ENCODE measurements at regions not wholly inside any gene's neighbourhood (a gene's known extent, or its start where the extent isn't known, plus 50 kb on each side); places are given as distances from the start of the nearest gene placed in this dataset.

DNA sequence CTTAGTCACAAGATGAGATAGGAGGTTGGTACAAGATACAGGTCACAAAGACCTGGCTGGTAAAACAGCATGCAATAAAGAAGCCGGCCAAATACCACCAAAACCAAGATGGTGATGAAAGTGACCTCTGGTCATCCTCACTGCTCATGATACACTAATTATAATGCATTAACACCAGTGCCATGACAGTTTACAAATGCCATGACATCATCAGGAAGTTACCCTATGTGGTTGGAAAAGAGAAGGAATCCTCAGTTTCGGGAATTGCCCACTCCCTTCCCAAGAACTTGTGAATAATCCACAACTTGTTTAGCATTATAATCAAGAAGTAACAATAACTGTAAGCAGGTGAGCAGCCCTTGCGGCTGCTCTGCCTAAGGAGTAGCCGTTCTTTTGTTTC is 408.5 kb upstream of the RAG2 start:
- peaks cover 0 to 9% (median 2%) of the 10 kb centered on the region in 8 donors for H3K9me3 ChIP-seq
- no peak overlapping the region for H3K4me3 ChIP-seq
- intact Hi-C loops (cut with DNase I; ENCODE audit: low total_unique reads): no loop called here
- WGBS, 5 donors: 81 to 94% (median 86%) methylated on average over 4 of the region's 4 CpGs
- DNase-seq: no peak
- no peaks in the 10 kb centered on the region for H3K27me3 ChIP-seq (replicated peaks in 1 of 7)
- no peaks in the 10 kb centered on the region for H3K4me1 ChIP-seq
- no peaks in the 10 kb centered on the region for H3K36me3 ChIP-seq
- H3K27ac ChIP-seq: no peak overlapping the region
- TF ChIP-seq CTCF (IDR thresholded peaks at IDR 0.05 in 8 of 11, conservative IDR thresholded peaks at IDR 0.05 in 3 of 11): no peak
- TF ChIP-seq POLR2A (IDR thresholded peaks at IDR 0.05): no peak
- no peak for TF ChIP-seq POLR2AphosphoS5 (IDR thresholded peaks at IDR 0.05)

- Histone ChIP-seq H3K4me3 (no peak overlapping the region), H3K27ac (no peak overlapping the region), H3K4me1 (no peaks in the 10 kb centered on the region), H3K36me3 (no peaks in the 10 kb centered on the region), H3K27me3 (replicated peaks in 1 of 7) (no peaks in the 10 kb centered on the region), H3K9me3 (no peaks in the 10 kb centered on the region)
- 56 to 75% (median 63%) methylated on average over 3 of the region's 3 CpGs for WGBS, 5 donors
- no peak for DNase-seq
- intact Hi-C loops (cut with DNase I; ENCODE audit: low total_unique reads): no loop called here
- TF ChIP-seq POLR2AphosphoS5 (IDR thresholded peaks at IDR 0.05) (no peak), CTCF (IDR thresholded peaks at IDR 0.05 in 8 of 11, conservative IDR thresholded peaks at IDR 0.05 in 3 of 11) (no peak), POLR2A (IDR thresholded peaks at IDR 0.05) (no peak)
Measured at GRCh38 chr11:37002831-37003230, 404.8 kb upstream of the RAG2 start.

- WGBS, 5 donors: 71 to 85% (median 80%) methylated on average over 6 of the region's 6 CpGs
- TF ChIP-seq CTCF (IDR thresholded peaks at IDR 0.05 in 8 of 11, conservative IDR thresholded peaks at IDR 0.05 in 3 of 11) (no peak), POLR2A (IDR thresholded peaks at IDR 0.05) (no peak), POLR2AphosphoS5 (IDR thresholded peaks at IDR 0.05) (no peak)
- no peaks in the 10 kb centered on the region for H3K27me3 ChIP-seq (replicated peaks in 1 of 7)
- H3K4me1 ChIP-seq: no peaks in the 10 kb centered on the region
- H3K4me3 ChIP-seq: no peak overlapping the region
- H3K9me3 ChIP-seq: no peaks in the 10 kb centered on the region
- DNase-seq: no peak
- no peak overlapping the region for H3K27ac ChIP-seq
- intact Hi-C loops (cut with DNase I; ENCODE audit: low total_unique reads): no loop called here
- no peaks in the 10 kb centered on the region for H3K36me3 ChIP-seq
Measured at GRCh38 chr11:36997656-36998055, 399.6 kb upstream of the RAG2 start.

DNA sequence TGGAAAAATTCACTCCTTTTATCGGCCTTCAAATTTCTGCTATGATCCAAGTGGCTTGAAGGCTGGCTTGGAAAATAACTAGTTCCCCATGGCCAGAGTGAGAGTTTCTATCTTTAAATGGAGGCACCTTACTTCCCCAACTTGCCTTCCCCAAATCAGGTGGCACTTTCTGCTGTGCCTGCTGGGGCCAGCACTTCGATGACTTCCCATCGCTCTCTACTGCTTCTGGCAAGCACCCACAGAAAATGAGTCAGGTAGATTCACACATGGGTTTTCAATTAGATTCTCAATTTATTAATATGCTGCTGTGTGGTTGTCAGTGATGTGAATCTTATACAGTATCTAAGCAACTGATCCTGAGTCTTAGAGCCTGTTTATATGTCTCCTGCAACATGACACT is 398.8 kb upstream of the RAG2 start:
- intact Hi-C loops (cut with DNase I; ENCODE audit: low total_unique reads): no loop called here
- Histone ChIP-seq H3K27me3 (replicated peaks in 1 of 7) (no peaks in the 10 kb centered on the region), H3K27ac (no peak overlapping the region), H3K9me3 (no peaks in the 10 kb centered on the region), H3K36me3 (no peaks in the 10 kb centered on the region), H3K4me3 (no peak overlapping the region), H3K4me1 (no peaks in the 10 kb centered on the region)
- no peak for DNase-seq
- TF ChIP-seq CTCF (IDR thresholded peaks at IDR 0.05 in 8 of 11, conservative IDR thresholded peaks at IDR 0.05 in 3 of 11) (no peak), POLR2AphosphoS5 (IDR thresholded peaks at IDR 0.05) (no peak), POLR2A (IDR thresholded peaks at IDR 0.05) (no peak)
- WGBS, 5 donors: 83 to 93% (median 88%) methylated on average over 3 of the region's 3 CpGs

Measured in spleen (tissue), 11 donors.